Loucy (cell line): ENCODE measurements at regions not wholly inside any gene's neighbourhood (a gene's known extent, or its start where the extent isn't known, plus 50 kb on each side); places are given as distances from the start of the nearest gene placed in this dataset.

Source experiments
- H2AFZ ChIP-seq: fragments of 200-600 bp; sonication (generic); 2 replicates; pipeline ENCODE4 v1.6.0; 2016; ENCODE audit warnings: antibody characterized with exemption, mild to moderate bottlenecking, low read length, moderate library complexity
- H3F3A ChIP-seq: fragments of 200-600 bp; 2 replicates; pipeline ENCODE4 v1.6.0; 2016; ENCODE audit warnings: antibody characterized with exemption, low read depth, mild to moderate bottlenecking
- H3K27me3 ChIP-seq: fragments of 200-600 bp; sonication (generic); 2 replicates; pipeline ENCODE4 v1.6.1; 2014; ENCODE audit warnings: low read length, mild to moderate bottlenecking; ENCODE audit not compliant: insufficient read depth, poor library complexity, severe bottlenecking
- H3K36me3 ChIP-seq: fragments of 200-600 bp; sonication (generic); 2 replicates; pipeline ENCODE4 v1.6.1; 2016; ENCODE audit warnings: low read length; ENCODE audit not compliant: insufficient read depth
- H3K4me1 ChIP-seq: fragments of 200-600 bp; sonication (generic); 2 replicates; pipeline ENCODE4 v1.5.1; 2014; ENCODE audit warnings: low read length, mild to moderate bottlenecking; ENCODE audit not compliant: insufficient read depth, poor library complexity, severe bottlenecking
- H3K4me2 ChIP-seq: fragments of 200-600 bp; sonication (generic); 2 replicates; pipeline ENCODE4 v1.6.0; 2014; ENCODE audit warnings: antibody characterized with exemption, low read length, low read depth, mild to moderate bottlenecking; ENCODE audit not compliant: poor library complexity, severe bottlenecking
- H3K4me3 ChIP-seq: fragments of 200-600 bp; sonication (generic); 2 replicates; pipeline ENCODE4 v1.5.1; 2014; ENCODE audit warnings: low read length, mild to moderate bottlenecking, mixed read lengths; ENCODE audit not compliant: poor library complexity, severe bottlenecking
- H3K79me2 ChIP-seq: fragments of 200-600 bp; sonication (generic); 2 replicates; pipeline ENCODE4 v1.6.1; 2014; ENCODE audit warnings: low read length; ENCODE audit not compliant: insufficient read depth
- H3K9ac ChIP-seq: fragments of 200-600 bp; sonication (generic); 2 replicates; pipeline ENCODE4 v1.6.0; 2014; ENCODE audit warnings: mild to moderate bottlenecking, low read depth, low read length, moderate library complexity; ENCODE audit not compliant: poor library complexity, severe bottlenecking
- H3K9me2 ChIP-seq: fragments of 200-600 bp; sonication (generic); replicated peaks from 2 replicates; pipeline ENCODE4 v1.6.1; 2016; ENCODE audit warnings: low read depth, low read length, mixed read lengths
- H3K9me3 ChIP-seq: fragments of 200-600 bp; sonication (generic); 2 replicates; pipeline ENCODE4 v1.6.1; 2014; ENCODE audit warnings: mild to moderate bottlenecking, antibody characterized with exemption, low read length, low read depth; ENCODE audit not compliant: insufficient read depth
- H4K20me1 ChIP-seq: fragments of 200-600 bp; sonication (generic); 2 replicates; pipeline ENCODE4 v1.6.0; 2014; ENCODE audit warnings: antibody characterized with exemption, low read length, mild to moderate bottlenecking; ENCODE audit not compliant: insufficient read depth, poor library complexity, severe bottlenecking
- CTCF ChIP-seq: fragments of 200-600 bp; sonication (generic); conservative IDR thresholded peaks from 2 replicates; pipeline ENCODE4 v1.5.1; 2014; ENCODE audit warnings: mild to moderate bottlenecking, antibody characterized with exemption, low read length
- EZH2phosphoT487 ChIP-seq: fragments of 200-600 bp; IDR thresholded peaks from 2 replicates; pipeline ENCODE4 v1.6.1; 2018; ENCODE audit warnings: antibody characterized with exemption, mild to moderate bottlenecking, moderate library complexity, borderline replicate concordance

GRCh38 chr6:78031228-78031627 is 378.4 kb downstream of the MEI4 start:
- Histone ChIP-seq H3K4me3 (no peak overlapping the region), H3K4me2 (no peak overlapping the region), H3K9ac (no peak overlapping the region), H3K9me2 (no peaks in the 10 kb centered on the region; the same call in 1 of the 2 replicates), H2AFZ (no peak overlapping the region), H3K9me3 (no peaks in the 10 kb centered on the region), H3K4me1 (no peaks in the 10 kb centered on the region), H3K36me3 (no peaks in the 10 kb centered on the region), H3K79me2 (no peaks in the 10 kb centered on the region), H4K20me1 (no peaks in the 10 kb centered on the region), H3F3A (no peaks in the 10 kb centered on the region), H3K27me3 (no peaks in the 10 kb centered on the region)
- no peak for TF ChIP-seq EZH2phosphoT487
- no peak for TF ChIP-seq CTCF

- Histone ChIP-seq H3K27me3 (no peaks in the 10 kb centered on the region), H3K9me2 (no peaks in the 10 kb centered on the region), H3K4me3 (no peak overlapping the region), H4K20me1 (no peaks in the 10 kb centered on the region), H3K9ac (no peak overlapping the region), H3K4me2 (no peak overlapping the region), H3K9me3 (no peaks in the 10 kb centered on the region), H2AFZ (no peak overlapping the region), H3K4me1 (no peaks in the 10 kb centered on the region), H3K79me2 (no peaks in the 10 kb centered on the region), H3K36me3 (no peaks in the 10 kb centered on the region), H3F3A (no peaks in the 10 kb centered on the region)
- TF ChIP-seq CTCF, result no peak
- TF ChIP-seq EZH2phosphoT487, result no peak
These were observed 406.3 kb downstream of the MEI4 start for GRCh38 chr6:78059171-78059570.

GRCh38 chr6:78062993-78063392 is 410.2 kb downstream of the MEI4 start:
- no peak overlapping the region for H3K9ac ChIP-seq
- H3K9me2 ChIP-seq, result no peaks in the 10 kb centered on the region
- no peaks in the 10 kb centered on the region for H3F3A ChIP-seq
- TF ChIP-seq CTCF, result no peak
- no peak for TF ChIP-seq EZH2phosphoT487
- no peaks in the 10 kb centered on the region for H3K4me1 ChIP-seq
- H3K9me3 ChIP-seq, result no peaks in the 10 kb centered on the region
- H2AFZ ChIP-seq, result no peak overlapping the region
- H3K79me2 ChIP-seq, result no peaks in the 10 kb centered on the region
- no peak overlapping the region for H3K4me2 ChIP-seq
- no peak overlapping the region for H3K4me3 ChIP-seq
- no peaks in the 10 kb centered on the region for H3K27me3 ChIP-seq
- H4K20me1 ChIP-seq, result no peaks in the 10 kb centered on the region
- H3K36me3 ChIP-seq, result no peaks in the 10 kb centered on the region
